IPS-NIHi7 (cell line): ENCODE measurements at regions not wholly inside any gene's neighbourhood (a gene's known extent, or its start where the extent isn't known, plus 50 kb on each side); places are given as distances from the start of the nearest gene placed in this dataset.
"Not testable (repeated sequence)": the region's sequence is repeated elsewhere in the genome, so short reads cannot be mapped to it uniquely, and the experiment has no call there.

Experiments
- DNase-seq: peaks from one replicate; pipeline ENCODE4 v3.0.0; 2012; ENCODE audit warnings: mixed read lengths; ENCODE audit errors: extremely low spot score

DNA sequence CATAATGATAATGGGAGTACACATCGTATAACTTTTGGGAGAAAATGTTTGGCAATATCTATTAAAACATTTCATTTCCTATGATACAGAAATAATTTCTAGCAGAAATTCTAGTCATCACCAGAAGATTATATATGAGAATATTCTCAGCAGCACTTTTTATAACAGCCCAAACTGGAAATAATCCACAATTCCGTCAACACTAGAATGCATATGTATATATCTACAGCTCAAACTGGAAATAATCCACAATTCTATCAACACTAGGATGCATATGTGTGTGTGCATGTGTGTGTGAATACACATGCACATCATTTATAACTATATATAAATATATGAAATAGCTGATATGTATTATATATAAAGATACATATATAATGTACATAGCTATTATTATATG, 408.0 kb upstream of the KLHL1 start:
- no peak for DNase-seq

DNA sequence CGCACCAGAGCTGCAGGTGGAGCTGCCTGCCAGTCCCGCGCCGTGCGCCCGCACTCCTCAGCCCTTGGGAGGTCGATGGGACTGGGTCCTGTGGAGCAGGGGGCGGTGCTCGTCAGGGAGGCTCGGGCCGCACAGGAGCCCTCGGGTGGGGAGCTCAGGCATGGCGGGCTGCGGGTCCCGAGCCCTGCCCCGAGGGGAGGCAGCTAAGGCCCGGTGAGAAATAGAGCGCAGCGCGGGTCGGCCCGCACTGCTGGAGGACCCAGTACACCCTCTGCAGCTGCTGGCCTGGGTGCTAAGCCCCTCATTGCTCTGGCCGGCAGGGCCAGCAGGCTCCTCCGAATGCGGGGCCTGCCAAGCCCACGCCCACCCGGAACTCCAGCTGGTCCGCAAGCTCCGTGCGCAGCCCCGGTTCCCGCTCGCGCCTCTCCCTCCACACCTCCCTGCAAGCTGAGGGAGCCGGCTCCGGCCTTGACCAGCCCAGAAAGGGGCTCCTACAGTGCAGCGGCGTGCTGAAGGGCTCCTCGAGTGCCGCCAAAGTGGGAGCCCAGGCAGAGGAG, 403.7 kb upstream of the KLHL1 start:
- DNase-seq = not testable (repeated sequence)

DNA sequence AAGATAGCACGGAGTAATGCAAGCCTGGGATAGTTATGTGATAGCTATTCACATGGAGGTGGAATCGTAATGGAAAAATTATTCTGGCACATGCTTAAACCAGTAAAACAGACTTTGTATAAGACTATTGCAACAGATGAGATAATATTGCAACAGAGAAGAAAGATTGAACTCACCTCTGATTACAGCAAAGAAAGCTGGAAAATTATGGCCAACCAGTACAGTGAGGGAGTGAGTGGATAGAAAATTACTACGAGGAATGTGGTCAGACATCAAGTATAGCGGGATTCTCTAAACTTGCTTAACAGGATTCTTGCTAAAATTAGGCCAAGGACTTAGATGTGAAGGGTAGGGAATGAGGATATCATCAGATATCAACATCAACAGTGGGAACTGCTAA, 397.6 kb upstream of the KLHL1 start:
- DNase-seq = no peak

DNA sequence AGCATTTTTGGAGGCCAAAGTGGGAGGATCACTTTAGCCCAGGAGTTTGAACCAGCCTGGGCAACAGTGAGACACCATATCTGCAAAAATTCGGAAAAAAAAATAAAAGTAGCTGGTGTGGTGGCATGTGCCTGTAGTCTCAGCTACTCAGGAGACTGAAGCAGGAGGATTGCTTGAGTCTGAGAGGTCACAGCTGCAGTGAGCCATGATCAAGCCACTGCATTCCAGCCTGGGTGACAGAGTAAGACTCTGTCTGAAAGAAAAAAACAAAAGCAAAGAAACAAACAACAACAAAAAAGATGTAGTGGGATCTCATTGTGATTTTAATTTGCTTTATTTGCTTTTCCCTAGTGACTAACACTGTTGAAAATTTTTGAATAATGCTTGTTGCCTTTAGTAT, 394.7 kb upstream of the KLHL1 start:
- DNase-seq = no peak

DNA sequence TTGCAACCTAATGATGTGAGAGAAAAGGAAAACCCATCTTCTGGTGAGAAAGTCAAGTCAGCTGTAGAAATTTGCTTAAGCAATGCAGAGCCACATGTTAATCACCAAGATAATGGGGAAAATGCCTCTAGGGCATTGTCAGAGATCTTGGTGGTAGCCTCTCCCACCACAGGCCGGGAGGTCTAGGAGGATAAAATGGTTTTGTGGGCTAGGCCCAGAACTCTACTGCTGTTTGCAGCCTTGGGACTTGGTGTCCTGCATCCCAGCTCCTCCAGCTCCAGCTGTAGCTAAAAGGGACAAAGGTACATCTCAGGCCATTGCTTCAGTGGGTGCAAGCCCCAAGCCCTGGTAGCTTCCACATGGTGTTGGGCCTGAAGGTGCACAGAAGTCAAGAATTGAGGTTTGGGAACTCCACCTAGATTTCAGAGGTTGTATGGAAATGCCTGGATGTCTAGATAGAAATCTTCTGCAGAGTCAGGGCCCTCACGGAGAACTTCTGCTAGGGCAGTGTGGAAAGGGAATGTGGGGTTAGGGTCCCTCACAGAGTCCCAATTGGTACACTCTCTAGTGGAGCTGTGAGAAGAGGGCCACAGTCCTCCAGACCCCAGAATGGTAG, 382.2 kb upstream of the KLHL1 start:
- DNase-seq = no peak

DNA sequence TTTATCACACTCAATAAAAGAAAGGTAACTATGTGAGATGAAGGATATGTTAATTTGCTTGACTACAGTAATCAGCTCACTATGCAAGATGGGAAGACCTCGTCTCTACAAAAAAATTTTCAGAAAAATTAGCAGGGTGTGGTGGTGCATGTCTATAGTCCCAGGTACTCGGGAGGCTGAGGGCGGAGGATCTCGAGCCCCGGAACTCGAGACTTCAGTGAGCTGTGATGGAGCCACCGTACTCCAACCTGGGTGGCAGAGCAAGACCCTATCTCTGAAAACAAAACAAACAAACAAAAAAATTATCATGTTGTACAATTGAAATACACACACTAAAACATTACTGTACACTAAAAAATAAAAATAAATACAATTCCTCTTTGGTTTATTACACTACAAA, 376.7 kb upstream of the KLHL1 start:
- DNase-seq = no peak

DNA sequence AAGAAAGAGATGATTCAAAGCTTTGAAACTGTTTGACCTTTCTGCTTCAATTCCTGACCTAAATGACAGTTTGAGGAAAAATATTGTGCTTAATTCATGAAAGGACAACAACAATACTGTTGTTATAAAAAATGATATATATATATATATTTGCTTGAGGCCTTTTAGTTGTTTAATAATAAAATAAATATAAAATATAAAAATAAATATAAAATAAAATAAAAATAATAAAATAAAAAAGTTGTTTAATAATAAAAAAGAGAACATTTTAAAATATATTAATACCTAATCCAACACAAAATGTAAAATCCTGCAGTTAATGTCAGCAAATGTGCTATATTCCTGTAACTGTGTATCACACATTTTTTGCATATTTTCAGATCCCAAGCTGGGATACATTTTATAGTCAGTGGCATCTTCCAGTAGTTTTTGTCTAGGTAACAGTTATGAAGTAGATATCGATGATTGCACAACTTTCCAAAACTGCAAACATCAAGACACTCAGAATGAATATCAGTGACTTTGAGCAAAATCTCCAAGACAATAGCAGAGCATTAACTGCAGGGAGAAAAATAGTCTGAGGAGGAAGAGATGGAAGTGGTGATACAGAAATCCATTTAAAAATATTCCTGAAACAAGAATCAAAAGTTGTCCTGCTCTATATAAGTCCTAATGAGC, 375.5 kb upstream of the KLHL1 start:
- no peak for DNase-seq

DNA sequence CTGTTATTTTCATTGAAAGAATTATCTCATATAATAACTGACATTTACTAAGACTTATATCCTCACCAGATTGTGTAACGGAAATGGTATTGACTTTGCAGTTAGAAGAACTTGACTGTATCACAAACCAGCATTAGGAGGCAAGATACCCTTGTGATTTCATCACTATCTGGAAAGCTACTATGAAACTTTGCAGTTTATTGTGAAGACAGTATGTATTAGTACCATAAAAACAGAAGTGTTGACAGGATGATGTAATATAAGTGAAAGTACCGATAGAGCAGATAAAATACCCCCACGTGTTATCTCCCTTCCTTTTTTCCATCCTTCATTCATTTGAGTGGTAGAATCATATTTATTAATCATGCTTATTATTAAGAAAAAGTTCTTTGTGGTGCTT, 365.7 kb upstream of the KLHL1 start:
- DNase-seq = no peak

DNA sequence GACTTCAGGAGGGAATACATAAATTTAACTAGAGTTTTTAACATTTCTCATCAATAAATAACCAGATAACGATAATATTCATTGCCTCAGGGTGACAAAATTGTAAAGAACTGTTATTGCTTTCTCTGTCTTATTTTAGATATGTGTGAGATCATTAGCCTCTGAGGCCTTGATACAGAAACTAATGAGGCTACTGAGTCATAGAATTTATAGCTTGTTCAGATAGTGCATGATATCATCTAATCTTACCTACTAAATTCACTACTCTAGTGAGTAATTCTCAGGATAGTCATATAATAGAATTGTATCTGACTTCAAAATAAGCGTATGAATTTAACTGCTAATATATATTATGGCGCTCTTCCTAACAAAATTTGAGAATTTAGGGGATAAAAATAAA, 360.8 kb upstream of the KLHL1 start:
- DNase-seq = no peak

DNA sequence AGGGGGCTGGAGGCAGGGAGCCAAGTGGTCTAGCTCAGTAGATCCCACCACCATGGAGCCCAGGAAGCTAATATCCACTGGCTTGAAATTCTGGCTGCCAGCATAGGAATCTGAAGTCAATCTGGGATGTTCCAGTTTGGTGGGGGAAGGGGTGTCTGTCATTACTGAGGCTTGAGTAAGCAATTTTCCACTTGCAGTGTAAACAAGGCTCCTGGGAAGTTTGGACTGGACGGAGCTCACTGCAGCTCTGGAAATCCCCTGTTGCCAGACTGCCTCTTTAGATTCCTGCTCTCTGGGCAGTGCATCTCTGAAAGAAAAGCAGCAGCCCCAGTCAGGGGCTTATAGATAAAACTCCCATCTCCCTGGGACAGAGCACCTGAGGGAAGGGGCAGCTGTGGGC, 349.2 kb upstream of the KLHL1 start:
- no peak for DNase-seq

DNA sequence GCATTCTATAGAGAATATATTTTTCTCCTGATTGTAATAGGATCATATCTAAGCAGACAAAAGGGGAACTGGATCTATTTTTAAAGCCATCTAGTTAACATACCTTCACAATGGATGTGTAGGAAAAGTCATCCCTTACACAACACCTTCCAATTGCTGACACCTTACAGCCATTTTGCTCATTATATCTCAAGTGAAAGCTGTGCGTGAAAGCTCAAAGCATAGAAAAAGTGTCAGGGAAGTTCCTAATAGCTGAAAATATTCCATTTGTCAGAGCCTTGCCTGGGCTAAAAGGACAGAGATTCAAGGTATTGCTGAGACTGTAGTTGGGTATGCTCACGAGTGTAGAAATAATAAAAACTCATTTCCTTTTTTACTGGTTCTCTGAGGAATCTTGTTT, 340.6 kb upstream of the KLHL1 start:
- no peak for DNase-seq

DNA sequence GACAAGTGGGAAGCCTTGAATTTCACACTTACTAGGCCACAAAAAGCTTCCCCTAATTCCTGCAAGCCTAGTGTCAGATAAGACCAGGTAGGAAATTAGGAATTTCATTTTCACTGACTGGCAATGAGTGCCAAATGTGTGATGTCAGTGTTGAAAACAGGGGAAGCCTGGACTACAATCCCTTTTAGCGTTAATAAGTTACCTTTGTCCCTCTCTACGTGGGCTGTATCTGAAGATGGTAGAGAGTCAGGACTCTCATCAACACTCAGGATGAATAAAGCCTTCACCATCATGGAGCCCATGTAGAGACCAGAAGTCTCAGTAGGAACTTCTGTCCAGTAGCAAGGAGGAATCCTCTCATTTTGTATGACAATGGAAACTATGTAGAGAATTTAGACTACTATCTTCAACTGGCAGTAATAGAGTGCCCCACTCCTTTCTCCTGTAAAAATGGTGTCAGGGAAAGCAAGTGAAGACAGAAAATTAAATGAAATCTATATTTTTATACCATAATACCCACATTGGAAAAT, 324.1 kb upstream of the KLHL1 start:
- DNase-seq = peak; percentile 23

DNA sequence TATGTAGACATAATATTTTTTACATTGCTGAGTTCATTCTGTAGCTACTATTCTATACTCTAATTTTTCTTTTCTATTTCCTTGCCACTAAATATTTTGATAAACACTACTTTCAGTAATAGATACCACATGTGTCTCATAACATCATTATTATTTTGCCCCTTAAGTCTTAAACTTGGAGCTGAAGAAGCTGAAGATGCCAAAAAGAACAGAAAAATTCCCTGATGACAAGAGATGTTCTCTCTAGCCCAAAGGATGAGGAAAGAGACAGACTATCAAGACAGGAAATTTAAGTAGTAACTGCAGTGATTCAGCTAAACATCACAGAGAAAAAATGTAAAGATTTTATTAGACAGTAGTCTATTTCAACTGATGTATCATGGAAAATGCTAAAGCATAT, 322.0 kb upstream of the KLHL1 start:
- no peak for DNase-seq

DNA sequence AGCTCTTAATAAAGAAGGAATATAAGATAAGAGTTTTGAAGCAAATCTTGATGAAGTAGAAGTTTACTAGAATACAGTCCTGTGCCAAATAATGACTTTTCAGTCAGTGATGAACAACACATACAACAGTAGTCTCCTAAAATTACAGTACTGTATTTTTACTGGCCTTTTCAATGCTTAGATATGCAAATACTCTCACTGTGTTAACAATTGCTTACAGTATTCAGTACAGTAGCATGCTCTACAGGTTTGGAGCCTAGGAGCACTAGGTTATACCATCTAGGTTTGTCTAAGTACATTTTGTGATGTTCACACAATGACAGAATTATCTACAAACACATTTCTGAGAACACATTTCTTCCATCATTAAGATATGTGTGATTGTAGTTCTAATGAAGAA, 316.7 kb upstream of the KLHL1 start:
- DNase-seq = no peak

DNA sequence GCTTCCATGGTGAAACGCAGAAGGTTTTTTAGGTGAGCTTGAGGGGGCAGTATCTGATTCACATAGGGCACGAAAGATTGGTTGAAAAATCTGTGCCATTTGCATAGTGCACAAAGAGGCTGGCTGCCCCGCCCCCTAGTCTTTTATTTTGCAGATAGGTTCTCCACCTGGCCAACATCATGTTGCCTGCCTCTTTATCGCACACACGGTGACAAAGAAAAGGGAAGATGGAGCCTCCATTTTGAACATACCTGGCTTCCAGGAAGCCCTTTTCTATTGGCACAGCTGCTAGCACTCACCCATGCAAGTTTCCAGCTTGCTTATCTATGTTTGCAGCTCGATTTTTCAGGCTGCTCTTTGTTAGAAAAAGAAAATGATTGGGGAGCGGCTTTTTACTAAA, 316.2 kb upstream of the KLHL1 start:
- DNase-seq = peak; percentile 15

DNA sequence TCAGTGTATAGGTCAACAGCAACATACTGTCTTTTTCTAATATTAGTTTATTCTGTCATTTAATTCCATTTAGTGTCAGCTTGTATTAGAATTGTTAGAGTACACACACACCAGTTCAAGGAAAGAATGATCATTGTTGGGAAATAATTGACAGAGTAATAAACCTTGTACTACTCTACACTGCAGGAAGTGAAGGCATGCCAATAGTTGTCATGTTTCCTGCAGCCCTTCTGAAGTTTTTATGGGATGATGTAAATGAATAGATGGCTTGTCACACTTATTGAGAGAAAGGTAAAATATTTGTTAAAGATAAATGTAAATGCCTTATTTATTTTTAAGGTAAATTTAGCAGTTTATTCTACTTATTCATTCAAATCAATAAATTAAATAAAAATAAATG, 306.9 kb upstream of the KLHL1 start:
- DNase-seq = no peak

DNA sequence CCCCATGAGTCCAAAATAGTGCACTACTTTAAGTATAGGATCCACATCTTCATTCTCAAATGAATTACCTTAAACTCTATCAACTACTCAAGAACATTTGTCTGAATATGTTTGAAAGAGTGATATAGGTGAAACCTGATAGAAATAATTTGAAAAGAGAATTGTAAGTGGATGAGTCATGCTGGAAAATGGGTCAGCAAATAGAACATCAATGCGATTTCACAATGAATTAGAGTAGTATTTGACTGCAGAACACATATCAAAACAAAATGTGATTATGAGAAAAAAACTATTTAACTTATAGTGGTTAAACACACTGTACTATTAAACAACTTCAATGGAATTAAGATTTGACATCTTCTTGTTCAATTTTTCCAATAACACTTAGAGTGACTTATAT, 300.6 kb upstream of the KLHL1 start:
- no peak for DNase-seq

DNA sequence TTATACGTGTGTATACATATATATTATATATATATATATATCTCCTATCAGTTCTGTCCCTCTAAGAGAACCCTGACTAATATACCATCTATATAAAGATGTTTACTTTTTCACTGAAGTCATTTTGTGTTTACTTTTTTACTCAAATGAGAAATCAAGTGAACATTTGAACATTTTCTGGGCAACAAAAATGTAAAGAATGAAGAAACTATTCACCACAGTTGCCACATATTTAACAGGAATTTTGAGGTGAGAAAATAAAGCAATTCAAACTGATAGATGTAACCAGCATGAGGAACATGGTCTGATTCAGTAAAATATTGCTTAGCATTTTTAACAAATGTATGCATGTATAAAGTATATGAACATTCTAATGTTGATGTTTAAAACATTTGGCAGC, 299.2 kb upstream of the KLHL1 start:
- DNase-seq = no peak

DNA sequence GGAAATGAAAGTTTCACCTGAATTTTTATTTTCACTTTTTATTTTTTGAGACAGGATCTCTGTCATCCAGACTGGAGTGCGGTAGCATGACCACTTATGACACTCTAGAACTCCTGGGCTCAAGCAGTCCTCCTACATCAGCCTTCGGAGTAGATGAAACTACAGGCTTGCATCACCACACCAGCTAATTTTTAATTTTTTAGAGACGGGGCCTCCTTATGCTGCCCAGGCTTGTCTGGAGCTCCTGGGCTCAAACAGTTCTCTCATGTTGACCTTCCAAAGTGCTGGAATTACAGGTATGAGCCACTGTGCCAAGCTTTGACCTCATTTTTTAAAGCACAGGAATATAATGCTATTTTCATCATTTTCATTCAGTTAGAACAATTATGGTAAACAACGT, 297.0 kb upstream of the KLHL1 start:
- no peak for DNase-seq

DNA sequence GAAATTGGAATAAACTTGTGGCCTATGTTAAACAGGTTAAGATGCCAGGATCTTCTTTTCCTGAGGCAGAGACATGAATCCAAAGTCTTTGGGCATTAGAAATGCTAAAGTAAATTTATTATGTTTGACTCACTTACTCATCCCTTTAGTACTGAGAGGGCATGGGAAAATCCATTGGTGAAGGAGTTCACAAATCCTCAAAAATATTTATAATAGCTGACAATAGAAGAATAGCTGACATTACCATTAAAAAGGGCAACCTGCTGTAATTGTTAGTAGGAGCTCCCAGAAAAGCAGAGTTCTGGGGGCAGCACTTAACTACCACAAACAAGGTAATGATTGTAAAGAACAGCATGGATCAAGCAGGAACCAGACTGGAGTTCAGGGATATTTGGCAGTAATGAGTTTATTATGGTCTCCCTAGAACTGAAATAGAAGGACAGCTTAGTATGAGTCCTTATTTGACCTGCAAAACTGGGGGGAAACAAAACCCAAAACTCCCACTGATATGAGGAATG, 285.8 kb upstream of the KLHL1 start:
- DNase-seq = no peak

DNA sequence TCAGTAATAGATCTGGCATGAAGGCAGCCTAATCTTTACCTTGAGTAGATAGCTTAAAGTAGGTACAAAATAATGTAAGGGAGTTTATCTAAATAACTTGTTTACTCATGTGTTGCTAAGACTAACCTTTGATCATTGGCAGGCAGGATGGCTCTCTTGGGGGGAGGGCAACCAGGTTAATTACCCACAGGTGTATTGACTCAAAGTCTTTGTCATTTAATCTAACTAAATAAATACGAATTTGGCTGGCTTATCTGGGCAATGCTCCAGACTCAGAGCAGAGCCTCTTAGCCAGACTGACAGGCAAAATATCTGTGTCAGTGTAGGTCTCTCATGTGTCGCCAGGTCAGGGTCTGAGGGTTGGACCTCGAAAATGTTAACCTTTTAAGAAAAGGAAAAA, 283.4 kb upstream of the KLHL1 start:
- no peak for DNase-seq

DNA sequence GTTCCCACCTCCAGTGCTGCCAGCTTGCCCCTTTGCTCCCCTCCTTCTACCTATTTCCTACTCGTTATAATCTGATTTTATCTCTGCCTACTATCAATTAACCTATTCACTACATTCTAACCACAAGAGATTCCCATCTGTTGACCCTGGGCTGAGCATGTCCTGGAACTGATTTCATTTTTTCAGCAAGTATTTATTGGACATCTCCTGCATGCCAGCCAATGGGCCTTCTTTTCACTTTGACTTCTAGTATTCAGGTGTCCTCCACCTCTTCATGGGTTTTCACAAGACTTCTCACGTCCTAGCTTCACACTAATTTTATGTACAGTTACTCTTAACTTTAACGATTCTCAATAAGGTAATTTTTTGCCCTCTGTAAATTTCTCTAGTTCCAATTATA, 282.7 kb upstream of the KLHL1 start:
- no peak for DNase-seq

DNA sequence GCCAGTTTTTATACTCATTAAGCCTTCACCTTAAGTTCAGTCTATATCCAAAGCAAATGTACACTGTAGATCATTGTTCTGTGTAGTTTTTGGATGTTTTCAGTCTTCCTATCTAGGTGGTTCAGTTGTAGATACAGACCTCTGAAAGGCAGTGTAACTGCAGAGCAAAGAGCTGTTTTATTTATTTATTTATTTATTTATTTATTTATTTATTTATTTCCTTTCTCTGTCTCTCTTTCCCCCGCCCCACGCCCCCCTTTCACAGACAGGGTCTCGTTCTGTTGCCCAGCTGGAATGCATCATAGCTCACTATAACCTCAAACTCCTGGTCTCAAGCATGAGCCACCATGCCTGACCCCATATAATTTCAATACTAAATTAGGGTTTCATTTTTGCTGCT, 281.8 kb upstream of the KLHL1 start:
- no peak for DNase-seq
